H1 (cell line): ENCODE measurements at regions not wholly inside any gene's neighbourhood (a gene's known extent, or its start where the extent isn't known, plus 50 kb on each side); places are given as distances from the start of the nearest gene placed in this dataset.

Experiments used
- CTCF ChIA-PET: fragments of 300-600 bp; sonication (Branson Sonifier 250); formaldehyde crosslinking; loops from one replicate; lab custom pipeline; 2021; ENCODE audit not compliant: partially characterized antibody; lab: Charles Lee
- POLR2A ChIA-PET: fragments of 300-600 bp; sonication (Branson Sonifier 250); formaldehyde crosslinking; loops from one replicate; lab custom pipeline; 2021; ENCODE audit warnings: inconsistent platforms; ENCODE audit not compliant: partially characterized antibody; lab: Charles Lee
- DNase-seq, 2 experiments: peaks; one replicate each; pipeline versions ENCODE4 v3.0.0 to v3.0.0-alpha.2; 2010 to 2022; ENCODE audit warnings: low spot score in 2 of 2, low read depth in 1 of 2, mixed read lengths in 1 of 2
- FAIRE-seq: peaks from 2 replicates; lab custom pipeline; 2011; peaks lifted over from hg19 to GRCh38; lab: Jason Lieb, UNC
- H2AFZ ChIP-seq: 2 replicates; pipeline ENCODE4 v1.8.1; 2012; ENCODE audit warnings: low read length, inconsistent platforms
- H2AK5ac ChIP-seq: 2 replicates; pipeline ENCODE4 v1.6.1; 2013; ENCODE audit warnings: low read depth, low read length
- H2BK120ac ChIP-seq: replicated peaks from 2 replicates; pipeline ENCODE3; 2013; ENCODE audit warnings: low read depth, low read length, inconsistent platforms
- H2BK12ac ChIP-seq: 2 replicates; pipeline ENCODE4 v1.6.1; 2013; ENCODE audit warnings: low read depth, low read length
- H2BK15ac ChIP-seq: 2 replicates; pipeline ENCODE4 v1.6.1; 2013; ENCODE audit warnings: low read length
- H2BK20ac ChIP-seq: 2 replicates; pipeline ENCODE4 v1.6.1; 2013; ENCODE audit warnings: low read length
- H2BK5ac ChIP-seq: 2 replicates; pipeline ENCODE4 v1.6.1; 2013; ENCODE audit warnings: low read depth, low read length
- H3K14ac ChIP-seq: 2 replicates; pipeline ENCODE4 v1.6.1; 2013; ENCODE audit warnings: inconsistent platforms; ENCODE audit not compliant: insufficient read length
- H3K18ac ChIP-seq: 2 replicates; pipeline ENCODE4 v1.6.1; 2013; ENCODE audit warnings: low read length; ENCODE audit errors: extremely low read depth
- H3K23ac ChIP-seq: 2 replicates; pipeline ENCODE4 v1.6.1; 2013; ENCODE audit warnings: inconsistent platforms; ENCODE audit not compliant: insufficient read length
- H3K23me2 ChIP-seq: 2 replicates; pipeline ENCODE4 v1.6.1; 2013; ENCODE audit warnings: low read depth, low read length
- H3K27ac ChIP-seq: 2 replicates; pipeline ENCODE4 v1.6.1; 2011; ENCODE audit warnings: low read depth, low read length, inconsistent platforms
- H3K27me3 ChIP-seq, 4 experiments: replicated peaks in 1 of 4; 1 replicate in 1 of 4; 2 replicates in 3 of 4; pipeline versions ENCODE4 v1.6.1 to v1.8.1; 2011 to 2013; ENCODE audit warnings: low read length in 3 of 4, mild to moderate bottlenecking in 3 of 4, inconsistent platforms in 2 of 4, mixed read lengths in 2 of 4, moderate library complexity in 1 of 4; ENCODE audit not compliant: control insufficient read depth in 3 of 4, insufficient read depth in 3 of 4; ENCODE audit errors: extremely low read depth in 1 of 4
- H3K36me3 ChIP-seq, 4 experiments: 2 replicates each; pipeline versions ENCODE4 v1.6.1 to v1.8.1; 2011 to 2013; ENCODE audit warnings: mild to moderate bottlenecking in 4 of 4, low read length in 3 of 4, moderate library complexity in 2 of 4, control low read depth in 1 of 4, inconsistent platforms in 1 of 4; ENCODE audit not compliant: insufficient read depth in 4 of 4, control insufficient read depth in 2 of 4
- H3K4ac ChIP-seq: replicated peaks from 2 replicates; pipeline ENCODE3; 2013; ENCODE audit warnings: low read length, low read depth, mixed read lengths, inconsistent platforms; ENCODE audit not compliant: insufficient read length
- H3K4me1 ChIP-seq, 4 experiments: replicated peaks in 1 of 4; 1 replicate in 1 of 4; 2 replicates in 3 of 4; pipeline versions ENCODE4 v1.6.1 to v1.8.1; 2011 to 2013; ENCODE audit warnings: low read length in 3 of 4, inconsistent platforms in 2 of 4, mixed read lengths in 1 of 4; ENCODE audit not compliant: insufficient read depth in 4 of 4, control insufficient read depth in 3 of 4
- H3K4me2 ChIP-seq, 2 experiments: 2 replicates each; pipeline versions ENCODE4 v1.6.1 to v1.8.1; 2011 to 2013; ENCODE audit warnings: low read depth in 2 of 2, low read length in 2 of 2, control low read depth in 1 of 2, inconsistent platforms in 1 of 2, mild to moderate bottlenecking in 1 of 2; ENCODE audit not compliant: insufficient read depth in 1 of 2
- H3K4me3 ChIP-seq, 4 experiments: fragments of 200-600, 300-600 bp in 1 of 4; sonication (generic), shearing (Covaris generic), sonication (Bioruptor Twin) in 1 of 4; 2 replicates each; pipeline versions ENCODE4 v1.5.1 to v1.8.1; 2011 to 2016; ENCODE audit warnings: low read length in 4 of 4, low read depth in 3 of 4, control low read depth in 2 of 4, inconsistent platforms in 2 of 4, mild to moderate bottlenecking in 2 of 4, mixed read lengths in 1 of 4, moderate library complexity in 1 of 4; ENCODE audit not compliant: insufficient read depth in 2 of 4; ENCODE audit errors: extremely low read depth in 1 of 4
- H3K56ac ChIP-seq: replicated peaks from 2 replicates; pipeline ENCODE3; 2013; ENCODE audit warnings: low read depth, mild to moderate bottlenecking, mixed read lengths, low read length, inconsistent platforms; ENCODE audit not compliant: insufficient read length
- H3K79me1 ChIP-seq: 2 replicates; pipeline ENCODE4 v1.6.1; 2013; ENCODE audit warnings: low read depth, low read length, control low read depth
- H3K79me2 ChIP-seq, 2 experiments: 2 replicates each; pipeline versions ENCODE4 v1.6.1 to v1.8.1; 2012 to 2013; ENCODE audit warnings: low read length in 2 of 2, mild to moderate bottlenecking in 2 of 2, inconsistent platforms in 1 of 2; ENCODE audit not compliant: insufficient read depth in 2 of 2, control insufficient read depth in 1 of 2
- H3K9ac ChIP-seq, 4 experiments: replicated peaks in 1 of 4; 1 replicate in 1 of 4; 2 replicates in 3 of 4; pipeline versions ENCODE4 v1.6.1 to v1.8.1; 2011 to 2013; ENCODE audit warnings: low read depth in 3 of 4, low read length in 3 of 4, control low read depth in 2 of 4, mild to moderate bottlenecking in 2 of 4, moderate library complexity in 2 of 4, inconsistent platforms in 1 of 4; ENCODE audit errors: extremely low read depth in 1 of 4
- H3K9me3 ChIP-seq, 2 experiments: 2 replicates each; pipeline versions ENCODE4 v1.6.1 to v1.8.1; 2012 to 2013; ENCODE audit warnings: mild to moderate bottlenecking in 2 of 2, moderate library complexity in 2 of 2, control low read depth in 1 of 2, inconsistent platforms in 1 of 2, low read depth in 1 of 2, low read length in 1 of 2, mixed read lengths in 1 of 2; ENCODE audit not compliant: insufficient read depth in 2 of 2
- H4K20me1 ChIP-seq, 2 experiments: replicated peaks in 1 of 2; 2 replicates each; pipeline versions ENCODE3 to v1.8.1; 2011 to 2013; ENCODE audit warnings: inconsistent platforms in 2 of 2, low read length in 2 of 2, mild to moderate bottlenecking in 1 of 2; ENCODE audit not compliant: insufficient read depth in 2 of 2, control insufficient read depth in 1 of 2
- H4K5ac ChIP-seq: 2 replicates; pipeline ENCODE4 v1.6.1; 2013; ENCODE audit warnings: low read length, low read depth, mixed read lengths, inconsistent platforms; ENCODE audit not compliant: insufficient read length
- H4K8ac ChIP-seq: 2 replicates; pipeline ENCODE4 v1.8.0; 2013; ENCODE audit warnings: mild to moderate bottlenecking, moderate library complexity, low read length, inconsistent platforms; ENCODE audit not compliant: insufficient read depth; ENCODE audit errors: extremely low read depth
- H4K91ac ChIP-seq: replicated peaks from 2 replicates; pipeline ENCODE3; 2013; ENCODE audit warnings: low read length, mixed read lengths, inconsistent platforms; ENCODE audit not compliant: insufficient read length
- CBX8 ChIP-seq: fragments of 300-800, 300-1000 bp; sonication (generic); IDR thresholded peaks from 2 replicates; pipeline ENCODE4 v1.7.1; 2016; ENCODE audit warnings: low read depth, low read length, borderline replicate concordance
- CREB1 ChIP-seq: IDR thresholded peaks from 2 replicates; pipeline ENCODE4 v1.6.1; 2012; ENCODE audit warnings: inconsistent platforms
- RBBP5 ChIP-seq: IDR thresholded peaks from 2 replicates; pipeline ENCODE4 v1.7.1; 2012; ENCODE audit warnings: low read depth, mild to moderate bottlenecking, inconsistent platforms, low read length, moderate library complexity, borderline replicate concordance
- RXRA ChIP-seq: IDR thresholded peaks from 2 replicates; pipeline ENCODE4 v1.6.1; 2011; ENCODE audit warnings: low read depth, mild to moderate bottlenecking, low read length, moderate library complexity; ENCODE audit not compliant: insufficient read depth
- SP1 ChIP-seq: IDR thresholded peaks from 2 replicates; pipeline ENCODE4 v1.6.1; 2011; ENCODE audit warnings: low read depth, low read length
- WGBS, 2 experiments: shearing (Covaris generic) in 1 of 2; methylation state at CpG; one replicate each; pipeline versions ENCODE4 v1.1.6 to v1.1.7; 2013 to 2015; ENCODE audit warnings: low lambda C conversion rate in 2 of 2, mixed read lengths in 2 of 2, inconsistent platforms in 1 of 2, low coverage in 1 of 2, missing lambda C conversion rate in 1 of 2; ENCODE audit not compliant: insufficient replicate concordance in 2 of 2, insufficient coverage in 1 of 2, insufficient read length in 1 of 2; ENCODE audit errors: extremely low coverage in 1 of 2, missing lambda C conversion rate in 1 of 2; 5-methylcytosine and 5-hydroxymethylcytosine counted together
- TF ChIP-seq, protein P1 (sequence below): IDR thresholded peaks from 2 replicates; pipeline ENCODE4 v1.6.1; 2011; ENCODE audit warnings: low read depth, mild to moderate bottlenecking, low read length; ENCODE audit not compliant: insufficient read depth
- TF ChIP-seq, protein P2 (sequence below), 3 experiments: IDR thresholded peaks; 1 replicate in 2 of 3; 2 replicates in 1 of 3; pipeline versions ENCODE4 v1.5.1 to v1.6.1; 2011; ENCODE audit warnings: low read length in 3 of 3, mild to moderate bottlenecking in 3 of 3, inconsistent platforms in 2 of 3, low read depth in 1 of 3, moderate library complexity in 1 of 3; ENCODE audit not compliant: insufficient read depth in 1 of 3; ENCODE audit errors: control extremely low read depth in 1 of 3

DNA sequence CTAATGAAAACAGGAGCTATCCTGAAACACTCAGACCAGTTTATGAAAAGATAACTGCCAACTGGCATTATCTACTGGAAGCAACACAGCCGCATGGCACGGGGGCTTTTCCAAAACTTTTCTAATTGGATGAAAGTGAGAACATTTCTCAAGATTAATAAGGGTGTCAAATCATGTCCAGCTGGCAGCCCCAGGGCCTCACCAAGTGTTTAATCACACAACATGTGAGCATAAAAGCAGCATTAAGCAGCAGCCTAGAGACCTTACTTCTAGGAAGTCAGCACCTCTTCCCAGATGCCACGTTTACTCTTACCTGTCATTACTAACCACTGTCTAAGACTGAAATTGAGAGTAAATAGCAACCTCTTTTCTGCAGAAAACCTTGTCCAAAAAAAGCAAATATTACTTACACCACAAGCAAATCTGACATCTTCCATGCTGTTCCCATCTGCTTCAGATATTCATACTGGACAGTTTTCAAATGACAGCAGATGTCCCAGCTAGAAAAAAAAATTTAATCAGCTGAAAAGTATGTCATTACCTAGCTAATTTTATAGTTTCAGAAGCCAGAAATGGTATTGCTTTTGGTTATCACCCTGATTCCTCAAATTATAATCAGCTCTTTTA is 341.5 kb upstream of the ZP4 start:
- H3K9me3 ChIP-seq = no peaks in the 10 kb centered on the region
- 100% methylated on average over 3 of the region's 3 CpGs; no CpG with 5 or more reads in 1 of the 2 experiments for WGBS, 2 experiments
- no peaks in the 10 kb centered on the region for H3K79me1 ChIP-seq
- H4K8ac ChIP-seq = no peak overlapping the region
- no peaks in the 10 kb centered on the region for H3K27me3 ChIP-seq
- no peak overlapping the region for H4K5ac ChIP-seq
- no peak overlapping the region for H2BK15ac ChIP-seq
- no peak overlapping the region for H3K4ac ChIP-seq
- H2AK5ac ChIP-seq = no peak overlapping the region
- H3K4me1 ChIP-seq = no peaks in the 10 kb centered on the region
- ChIA-PET CTCF (interaction anchor here (0.6 to 1.0 kb wide), 4 partner anchors 329 to 1063 kb away, joined by 3 read pairs; no protein-coding TSS in a partner anchor), POLR2A (no interaction called here)
- no peaks in the 10 kb centered on the region for H3K36me3 ChIP-seq
- H2BK5ac ChIP-seq = no peak overlapping the region
- H3K9ac ChIP-seq = no peak overlapping the region
- no peak overlapping the region for H2BK120ac ChIP-seq
- no peak overlapping the region for H3K4me2 ChIP-seq
- H3K23ac ChIP-seq = no peak overlapping the region
- no peak overlapping the region for H4K91ac ChIP-seq
- no peak overlapping the region for H2BK20ac ChIP-seq
- H3K56ac ChIP-seq = no peak overlapping the region
- TF ChIP-seq SP1 (no peak), RXRA (no peak), CREB1 (no peak), RBBP5 (no peak), CBX8 (no peak)
- TF ChIP-seq, protein P1, sequence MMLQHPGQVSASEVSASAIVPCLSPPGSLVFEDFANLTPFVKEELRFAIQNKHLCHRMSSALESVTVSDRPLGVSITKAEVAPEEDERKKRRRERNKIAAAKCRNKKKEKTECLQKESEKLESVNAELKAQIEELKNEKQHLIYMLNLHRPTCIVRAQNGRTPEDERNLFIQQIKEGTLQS = no peak
- TF ChIP-seq, protein P2, sequence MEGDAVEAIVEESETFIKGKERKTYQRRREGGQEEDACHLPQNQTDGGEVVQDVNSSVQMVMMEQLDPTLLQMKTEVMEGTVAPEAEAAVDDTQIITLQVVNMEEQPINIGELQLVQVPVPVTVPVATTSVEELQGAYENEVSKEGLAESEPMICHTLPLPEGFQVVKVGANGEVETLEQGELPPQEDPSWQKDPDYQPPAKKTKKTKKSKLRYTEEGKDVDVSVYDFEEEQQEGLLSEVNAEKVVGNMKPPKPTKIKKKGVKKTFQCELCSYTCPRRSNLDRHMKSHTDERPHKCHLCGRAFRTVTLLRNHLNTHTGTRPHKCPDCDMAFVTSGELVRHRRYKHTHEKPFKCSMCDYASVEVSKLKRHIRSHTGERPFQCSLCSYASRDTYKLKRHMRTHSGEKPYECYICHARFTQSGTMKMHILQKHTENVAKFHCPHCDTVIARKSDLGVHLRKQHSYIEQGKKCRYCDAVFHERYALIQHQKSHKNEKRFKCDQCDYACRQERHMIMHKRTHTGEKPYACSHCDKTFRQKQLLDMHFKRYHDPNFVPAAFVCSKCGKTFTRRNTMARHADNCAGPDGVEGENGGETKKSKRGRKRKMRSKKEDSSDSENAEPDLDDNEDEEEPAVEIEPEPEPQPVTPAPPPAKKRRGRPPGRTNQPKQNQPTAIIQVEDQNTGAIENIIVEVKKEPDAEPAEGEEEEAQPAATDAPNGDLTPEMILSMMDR (IDR thresholded peaks at IDR 0.05; ENCODE audit: control extremely low read depth in 1 of 3, insufficient read depth in 1 of 3, low read depth in 1 of 3, low read length in 3 of 3) = no peak
- H3K27ac ChIP-seq = no peak overlapping the region
- H2AFZ ChIP-seq = no peak overlapping the region
- H3K79me2 ChIP-seq = no peaks in the 10 kb centered on the region
- no peaks in the 10 kb centered on the region for H3K23me2 ChIP-seq
- no peak overlapping the region for H2BK12ac ChIP-seq
- H3K14ac ChIP-seq = no peak overlapping the region
- H3K18ac ChIP-seq = no peak overlapping the region
- H4K20me1 ChIP-seq = no peaks in the 10 kb centered on the region
- FAIRE-seq (no peak), DNase-seq (no peak)
- H3K4me3 ChIP-seq = no peak overlapping the region
